ENCODE measurements at regions not wholly inside any gene's neighbourhood (a gene's known extent, or its start where the extent isn't known, plus 50 kb on each side); places are given as distances from the start of the nearest gene placed in this dataset.

DNA sequence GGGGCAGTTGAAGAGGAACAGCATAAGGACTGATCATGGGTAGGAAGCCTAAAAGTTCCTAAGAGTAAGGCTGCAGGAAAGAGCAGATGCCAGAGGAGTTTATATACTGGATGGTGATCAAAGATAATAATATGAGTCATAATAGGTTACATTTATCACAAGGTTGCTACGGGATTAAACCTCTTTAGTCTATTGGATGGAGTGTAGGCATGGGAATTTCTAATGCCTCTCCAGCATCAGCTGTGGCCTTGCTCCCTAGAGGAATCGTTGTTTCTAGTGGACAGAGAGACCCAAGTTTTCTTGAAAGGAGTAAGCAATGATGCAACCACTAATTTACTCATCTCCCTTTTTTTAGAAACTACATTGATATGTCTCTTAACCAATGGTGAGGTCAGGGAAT is 213.4 kb downstream of the GPR37 start:
- TF ChIP-seq POLR2A (IDR thresholded peaks at IDR 0.05), result no peak
- TF ChIP-seq, protein P1, sequence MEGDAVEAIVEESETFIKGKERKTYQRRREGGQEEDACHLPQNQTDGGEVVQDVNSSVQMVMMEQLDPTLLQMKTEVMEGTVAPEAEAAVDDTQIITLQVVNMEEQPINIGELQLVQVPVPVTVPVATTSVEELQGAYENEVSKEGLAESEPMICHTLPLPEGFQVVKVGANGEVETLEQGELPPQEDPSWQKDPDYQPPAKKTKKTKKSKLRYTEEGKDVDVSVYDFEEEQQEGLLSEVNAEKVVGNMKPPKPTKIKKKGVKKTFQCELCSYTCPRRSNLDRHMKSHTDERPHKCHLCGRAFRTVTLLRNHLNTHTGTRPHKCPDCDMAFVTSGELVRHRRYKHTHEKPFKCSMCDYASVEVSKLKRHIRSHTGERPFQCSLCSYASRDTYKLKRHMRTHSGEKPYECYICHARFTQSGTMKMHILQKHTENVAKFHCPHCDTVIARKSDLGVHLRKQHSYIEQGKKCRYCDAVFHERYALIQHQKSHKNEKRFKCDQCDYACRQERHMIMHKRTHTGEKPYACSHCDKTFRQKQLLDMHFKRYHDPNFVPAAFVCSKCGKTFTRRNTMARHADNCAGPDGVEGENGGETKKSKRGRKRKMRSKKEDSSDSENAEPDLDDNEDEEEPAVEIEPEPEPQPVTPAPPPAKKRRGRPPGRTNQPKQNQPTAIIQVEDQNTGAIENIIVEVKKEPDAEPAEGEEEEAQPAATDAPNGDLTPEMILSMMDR (IDR thresholded peaks at IDR 0.05 in 4 of 5, conservative IDR thresholded peaks at IDR 0.05 in 1 of 5), result no peak
